ENCODE measurements at regions not wholly inside any gene's neighbourhood (a gene's known extent, or its start where the extent isn't known, plus 50 kb on each side); places are given as distances from the start of the nearest gene placed in this dataset.

DNA sequence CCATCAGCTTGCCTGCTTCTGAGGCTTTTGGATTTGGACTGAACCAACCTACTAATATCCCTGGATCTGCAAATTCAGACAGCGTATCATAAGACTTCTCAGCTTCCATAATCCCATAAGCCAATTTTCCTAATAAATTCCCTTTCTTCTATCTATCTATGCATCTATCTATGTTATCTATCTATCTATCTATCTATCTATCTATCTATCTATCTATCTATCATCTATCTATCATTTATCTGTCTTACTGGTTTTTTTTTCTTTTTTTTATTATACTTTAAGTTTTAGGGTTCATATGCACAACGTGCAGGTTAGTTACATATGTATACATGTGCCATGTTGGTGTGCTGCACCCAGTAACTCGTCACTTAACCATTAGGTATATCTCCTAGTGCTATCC, 2045.4 kb upstream of the CDH6 start:
- TF ChIP-seq CTCF (conservative IDR thresholded peaks at IDR 0.05; ENCODE audit: low read depth in 2 of 2) = no peak
- TF ChIP-seq POLR2AphosphoS5 (IDR thresholded peaks at IDR 0.05; ENCODE audit: low read depth) = no peak
- no peak for TF ChIP-seq EZH2 (IDR thresholded peaks at IDR 0.05; ENCODE audit: low read depth, unreplicated experiment)
- no peak for TF ChIP-seq ETS1 (IDR thresholded peaks at IDR 0.05)
- TF ChIP-seq, protein P1, sequence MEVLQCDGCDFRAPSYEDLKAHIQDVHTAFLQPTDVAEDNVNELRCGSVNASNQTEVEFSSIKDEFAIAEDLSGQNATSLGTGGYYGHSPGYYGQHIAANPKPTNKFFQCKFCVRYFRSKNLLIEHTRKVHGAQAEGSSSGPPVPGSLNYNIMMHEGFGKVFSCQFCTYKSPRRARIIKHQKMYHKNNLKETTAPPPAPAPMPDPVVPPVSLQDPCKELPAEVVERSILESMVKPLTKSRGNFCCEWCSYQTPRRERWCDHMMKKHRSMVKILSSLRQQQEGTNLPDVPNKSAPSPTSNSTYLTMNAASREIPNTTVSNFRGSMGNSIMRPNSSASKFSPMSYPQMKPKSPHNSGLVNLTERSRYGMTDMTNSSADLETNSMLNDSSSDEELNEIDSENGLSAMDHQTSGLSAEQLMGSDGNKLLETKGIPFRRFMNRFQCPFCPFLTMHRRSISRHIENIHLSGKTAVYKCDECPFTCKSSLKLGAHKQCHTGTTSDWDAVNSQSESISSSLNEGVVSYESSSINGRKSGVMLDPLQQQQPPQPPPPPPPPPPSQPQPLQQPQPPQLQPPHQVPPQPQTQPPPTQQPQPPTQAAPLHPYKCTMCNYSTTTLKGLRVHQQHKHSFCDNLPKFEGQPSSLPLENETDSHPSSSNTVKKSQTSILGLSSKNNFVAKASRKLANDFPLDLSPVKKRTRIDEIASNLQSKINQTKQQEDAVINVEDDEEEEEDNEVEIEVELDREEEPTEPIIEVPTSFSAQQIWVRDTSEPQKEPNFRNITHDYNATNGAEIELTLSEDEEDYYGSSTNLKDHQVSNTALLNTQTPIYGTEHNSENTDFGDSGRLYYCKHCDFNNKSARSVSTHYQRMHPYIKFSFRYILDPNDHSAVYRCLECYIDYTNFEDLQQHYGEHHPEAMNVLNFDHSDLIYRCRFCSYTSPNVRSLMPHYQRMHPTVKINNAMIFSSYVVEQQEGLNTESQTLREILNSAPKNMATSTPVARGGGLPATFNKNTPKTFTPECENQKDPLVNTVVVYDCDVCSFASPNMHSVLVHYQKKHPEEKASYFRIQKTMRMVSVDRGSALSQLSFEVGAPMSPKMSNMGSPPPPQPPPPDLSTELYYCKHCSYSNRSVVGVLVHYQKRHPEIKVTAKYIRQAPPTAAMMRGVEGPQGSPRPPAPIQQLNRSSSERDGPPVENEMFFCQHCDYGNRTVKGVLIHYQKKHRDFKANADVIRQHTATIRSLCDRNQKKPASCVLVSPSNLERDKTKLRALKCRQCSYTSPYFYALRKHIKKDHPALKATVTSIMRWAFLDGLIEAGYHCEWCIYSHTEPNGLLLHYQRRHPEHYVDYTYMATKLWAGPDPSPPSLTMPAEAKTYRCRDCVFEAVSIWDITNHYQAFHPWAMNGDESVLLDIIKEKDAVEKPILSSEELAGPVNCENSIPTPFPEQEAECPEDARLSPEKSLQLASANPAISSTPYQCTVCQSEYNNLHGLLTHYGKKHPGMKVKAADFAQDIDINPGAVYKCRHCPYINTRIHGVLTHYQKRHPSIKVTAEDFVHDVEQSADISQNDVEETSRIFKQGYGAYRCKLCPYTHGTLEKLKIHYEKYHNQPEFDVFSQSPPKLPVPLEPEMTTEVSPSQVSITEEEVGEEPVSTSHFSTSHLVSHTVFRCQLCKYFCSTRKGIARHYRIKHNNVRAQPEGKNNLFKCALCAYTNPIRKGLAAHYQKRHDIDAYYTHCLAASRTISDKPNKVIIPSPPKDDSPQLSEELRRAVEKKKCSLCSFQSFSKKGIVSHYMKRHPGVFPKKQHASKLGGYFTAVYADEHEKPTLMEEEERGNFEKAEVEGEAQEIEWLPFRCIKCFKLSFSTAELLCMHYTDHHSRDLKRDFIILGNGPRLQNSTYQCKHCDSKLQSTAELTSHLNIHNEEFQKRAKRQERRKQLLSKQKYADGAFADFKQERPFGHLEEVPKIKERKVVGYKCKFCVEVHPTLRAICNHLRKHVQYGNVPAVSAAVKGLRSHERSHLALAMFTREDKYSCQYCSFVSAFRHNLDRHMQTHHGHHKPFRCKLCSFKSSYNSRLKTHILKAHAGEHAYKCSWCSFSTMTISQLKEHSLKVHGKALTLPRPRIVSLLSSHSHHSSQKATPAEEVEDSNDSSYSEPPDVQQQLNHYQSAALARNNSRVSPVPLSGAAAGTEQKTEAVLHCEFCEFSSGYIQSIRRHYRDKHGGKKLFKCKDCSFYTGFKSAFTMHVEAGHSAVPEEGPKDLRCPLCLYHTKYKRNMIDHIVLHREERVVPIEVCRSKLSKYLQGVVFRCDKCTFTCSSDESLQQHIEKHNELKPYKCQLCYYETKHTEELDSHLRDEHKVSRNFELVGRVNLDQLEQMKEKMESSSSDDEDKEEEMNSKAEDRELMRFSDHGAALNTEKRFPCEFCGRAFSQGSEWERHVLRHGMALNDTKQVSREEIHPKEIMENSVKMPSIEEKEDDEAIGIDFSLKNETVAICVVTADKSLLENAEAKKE (CRISPR knock-in tag; IDR thresholded peaks at IDR 0.05) = no peak
- no peak for TF ChIP-seq EZH2phosphoT487 (IDR thresholded peaks at IDR 0.05; ENCODE audit: unreplicated experiment)
- no peak for TF ChIP-seq CREB1 (CRISPR knock-in tag; IDR thresholded peaks at IDR 0.05; ENCODE audit: low read depth)
- TF ChIP-seq ZNF331 (CRISPR knock-in tag; IDR thresholded peaks at IDR 0.05; ENCODE audit: low read depth) = no peak
- no peak for TF ChIP-seq REST (IDR thresholded peaks at IDR 0.05; ENCODE audit: unreplicated experiment)
- no peak for TF ChIP-seq JUNB (IDR thresholded peaks at IDR 0.05; ENCODE audit: unreplicated experiment)
- TF ChIP-seq STAT1 (IDR thresholded peaks at IDR 0.05; ENCODE audit: unreplicated experiment) = no peak
- no peak for TF ChIP-seq ZNF114 (CRISPR knock-in tag; IDR thresholded peaks at IDR 0.05)
- no peak for TF ChIP-seq NANOG (IDR thresholded peaks at IDR 0.05; ENCODE audit: borderline replicate concordance)

Measured in GM23338 (cell line).